Activated T-cell treated with anti-CD3 and anti-CD28 coated beads, Interleukin-2, amount 50 U/mL, for 4 hours (primary cell): ENCODE measurements at regions not wholly inside any gene's neighbourhood (a gene's known extent, or its start where the extent isn't known, plus 50 kb on each side); places are given as distances from the start of the nearest gene placed in this dataset.

Source experiments
- ATAC-seq, 2 donors: fragments of 200-7000 bp; cut with Tn5 transposase; one replicate each; pipeline ENCODE4 v1.10.0; 2021
- DNase-seq: peaks from one replicate; pipeline ENCODE4 v3.0.0-alpha.2; 2020
- H3K27me3 Mint-ChIP-seq: one replicate; pipeline ENCODE4 v1.8.0; 2021; ENCODE audit warnings: low read depth, mixed read lengths
- H3K36me3 Mint-ChIP-seq: one replicate; pipeline ENCODE4 v1.8.0; 2022; ENCODE audit warnings: mixed read lengths; ENCODE audit not compliant: insufficient read depth
- H3K4me1 Mint-ChIP-seq: one replicate; pipeline ENCODE4 v1.8.0; 2021; ENCODE audit warnings: low read depth, mixed read lengths
- H3K4me3 Mint-ChIP-seq: one replicate; pipeline ENCODE4 v1.8.0; 2021; ENCODE audit warnings: mild to moderate bottlenecking, moderate library complexity, mixed read lengths
- H3K9me3 Mint-ChIP-seq: one replicate; pipeline ENCODE4 v1.8.0; 2021; ENCODE audit warnings: mixed read lengths

DNA sequence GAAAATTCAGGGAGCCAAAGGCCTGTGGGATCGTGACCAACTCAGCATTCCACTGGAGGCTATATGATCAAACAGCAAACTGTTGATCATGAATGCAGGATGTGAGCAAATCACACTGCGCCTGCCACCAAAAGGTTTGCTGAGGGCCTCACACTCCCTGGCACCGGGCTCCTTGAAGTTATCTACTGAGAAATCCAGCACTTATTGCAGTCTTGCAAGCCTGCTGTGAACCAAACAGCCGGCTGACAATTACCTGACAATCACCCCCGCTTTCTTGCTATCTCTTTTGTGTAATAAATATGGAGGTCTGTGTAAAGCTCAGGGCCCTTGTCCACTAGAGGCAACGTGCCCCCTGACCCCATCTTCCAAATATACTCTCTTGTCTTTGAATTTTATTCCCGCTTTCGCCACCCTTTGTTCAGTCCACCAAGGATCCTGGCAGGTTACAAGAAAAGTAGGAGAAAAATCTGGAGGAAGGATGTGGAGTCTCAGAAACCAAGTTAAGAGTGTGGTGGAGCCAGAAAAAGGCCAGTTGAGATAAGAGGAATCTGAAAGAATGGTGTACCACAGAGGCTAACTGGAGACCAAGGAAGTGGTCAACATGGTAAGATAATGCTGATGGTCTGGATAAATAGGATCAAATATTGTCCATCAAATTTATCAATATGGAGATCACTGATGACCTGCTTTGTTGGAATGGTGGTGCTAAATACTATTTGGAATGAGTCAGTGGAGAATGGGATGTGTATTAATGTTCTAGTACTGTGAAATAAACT, 229.2 kb downstream of the ALX1 start:
- H3K4me1 Mint-ChIP-seq: no peaks in the 10 kb centered on the region
- H3K36me3 Mint-ChIP-seq: no peaks in the 10 kb centered on the region
- H3K27me3 Mint-ChIP-seq: no peaks in the 10 kb centered on the region
- no peak overlapping the region for H3K4me3 Mint-ChIP-seq
- ATAC-seq (no peak), DNase-seq (no peak)
- no peaks in the 10 kb centered on the region for H3K9me3 Mint-ChIP-seq

DNA sequence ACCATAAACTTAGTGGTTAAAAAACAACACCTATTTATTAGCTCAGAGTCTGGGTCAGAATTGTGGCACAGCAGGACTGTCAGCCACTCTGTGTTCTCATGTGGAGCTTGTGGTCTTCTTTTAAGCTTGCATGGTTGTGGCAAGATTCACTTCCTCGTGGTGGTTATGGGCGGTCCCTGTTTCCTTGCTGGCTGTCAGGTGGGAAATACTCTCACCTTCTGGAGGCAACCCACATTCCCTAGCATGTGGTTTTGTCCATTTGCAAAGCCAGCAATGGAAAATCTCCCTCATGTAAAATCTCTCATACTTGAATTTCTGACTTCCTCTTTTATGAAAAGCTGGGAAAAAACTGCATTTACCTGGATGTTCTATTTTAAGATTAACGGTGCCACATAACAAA, 229.8 kb downstream of the ALX1 start:
- Mint-ChIP-seq H3K27me3 (no peaks in the 10 kb centered on the region), H3K9me3 (no peaks in the 10 kb centered on the region), H3K4me1 (no peaks in the 10 kb centered on the region), H3K4me3 (no peak overlapping the region), H3K36me3 (no peaks in the 10 kb centered on the region)
- ATAC-seq (no peak), DNase-seq (no peak)

DNA sequence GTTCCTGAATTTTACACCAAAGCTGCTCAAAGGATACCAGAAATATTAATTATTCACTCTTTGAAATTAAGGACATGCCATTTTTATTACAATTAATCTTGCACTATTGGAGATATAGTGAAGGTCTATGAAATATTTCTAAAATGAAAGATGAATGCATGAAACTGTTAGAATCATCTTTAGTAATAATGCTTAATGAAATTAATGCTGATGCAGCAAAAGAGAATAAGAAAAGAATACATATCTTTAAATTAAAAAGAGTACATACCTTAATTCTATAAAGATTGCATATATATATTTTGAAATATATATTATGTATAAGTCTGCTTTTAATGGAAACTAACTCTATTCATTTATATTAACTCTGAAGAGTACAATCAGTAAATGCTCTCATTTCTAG, 236.0 kb downstream of the ALX1 start:
- Mint-ChIP-seq H3K4me3 (no peak overlapping the region), H3K36me3 (no peaks in the 10 kb centered on the region), H3K9me3 (no peaks in the 10 kb centered on the region)

DNA sequence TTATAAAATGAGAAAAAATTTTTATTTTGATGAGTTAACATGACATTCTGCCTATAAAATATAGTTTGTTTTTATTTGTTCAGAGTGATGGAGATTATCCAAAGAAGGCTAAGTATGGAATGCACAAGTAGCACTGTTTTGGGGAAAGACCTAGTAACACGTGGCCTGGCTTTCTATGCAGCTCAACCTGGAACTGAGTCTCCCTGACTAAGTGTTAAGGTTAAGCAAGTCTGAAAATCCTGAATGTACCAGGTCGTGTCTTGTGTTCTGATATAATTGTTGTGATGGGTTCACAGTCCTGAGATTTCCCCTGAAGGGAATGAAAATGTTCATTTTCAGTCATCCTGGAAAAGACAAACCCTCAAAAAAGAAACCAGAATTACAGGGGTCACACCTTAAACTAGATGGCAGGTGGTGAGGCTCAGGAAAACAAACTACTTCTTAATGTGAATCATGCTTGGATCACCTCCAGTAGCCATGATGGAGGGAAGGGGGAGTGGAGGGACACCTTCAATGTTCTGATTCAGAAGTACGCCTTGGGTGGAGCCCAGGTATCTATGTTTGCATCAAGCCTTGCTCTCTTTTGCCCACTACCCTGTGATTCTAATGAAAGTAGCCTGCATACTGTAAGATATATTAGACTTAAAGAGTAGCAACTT, 236.8 kb downstream of the ALX1 start:
- ATAC-seq (no peak), DNase-seq (no peak)
- H3K4me1 Mint-ChIP-seq: no peaks in the 10 kb centered on the region
- no peaks in the 10 kb centered on the region for H3K36me3 Mint-ChIP-seq
- H3K27me3 Mint-ChIP-seq: no peaks in the 10 kb centered on the region
- H3K4me3 Mint-ChIP-seq: no peak overlapping the region
- peaks cover 4% of the 10 kb centered on the region for H3K9me3 Mint-ChIP-seq

More for the DNA sequence above, 236.0 kb downstream of the ALX1 start:
- Mint-ChIP-seq H3K4me1 (no peaks in the 10 kb centered on the region), H3K27me3 (no peaks in the 10 kb centered on the region)
- no peak for DNase-seq
- no peak for ATAC-seq

DNA sequence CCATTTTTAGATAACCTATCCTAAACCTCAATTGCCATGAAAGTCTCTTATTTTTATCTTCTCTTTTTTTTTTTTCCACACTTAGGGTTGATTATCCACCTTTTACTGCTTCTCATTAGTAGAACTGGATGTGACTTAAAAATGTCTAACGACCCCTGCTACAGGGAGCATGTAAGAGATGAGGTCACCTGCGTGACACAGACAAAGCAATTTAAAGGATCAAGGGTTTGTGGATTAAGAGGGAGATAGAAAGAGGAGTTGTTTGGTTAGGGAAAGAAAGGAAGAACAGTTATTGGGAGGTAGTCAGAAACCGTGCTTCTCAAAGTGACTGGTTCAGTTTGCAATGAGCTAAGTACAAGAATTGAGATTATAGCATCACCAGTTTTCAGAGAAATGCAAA, 239.1 kb downstream of the ALX1 start:
- no peaks in the 10 kb centered on the region for H3K4me1 Mint-ChIP-seq
- no peaks in the 10 kb centered on the region for H3K27me3 Mint-ChIP-seq
- peaks cover 8% of the 10 kb centered on the region for H3K9me3 Mint-ChIP-seq
- H3K4me3 Mint-ChIP-seq: no peak overlapping the region
- no peak for ATAC-seq
- no peak for DNase-seq
- no peaks in the 10 kb centered on the region for H3K36me3 Mint-ChIP-seq

- Mint-ChIP-seq H3K27me3 (no peaks in the 10 kb centered on the region), H3K9me3 (peaks cover 16% of the 10 kb centered on the region), H3K4me1 (no peaks in the 10 kb centered on the region), H3K4me3 (no peak overlapping the region), H3K36me3 (no peaks in the 10 kb centered on the region)
- ATAC-seq (no peak), DNase-seq (no peak)
These were observed 243.2 kb downstream of the ALX1 start for GRCh38 chr12:85523197-85523596.

DNA sequence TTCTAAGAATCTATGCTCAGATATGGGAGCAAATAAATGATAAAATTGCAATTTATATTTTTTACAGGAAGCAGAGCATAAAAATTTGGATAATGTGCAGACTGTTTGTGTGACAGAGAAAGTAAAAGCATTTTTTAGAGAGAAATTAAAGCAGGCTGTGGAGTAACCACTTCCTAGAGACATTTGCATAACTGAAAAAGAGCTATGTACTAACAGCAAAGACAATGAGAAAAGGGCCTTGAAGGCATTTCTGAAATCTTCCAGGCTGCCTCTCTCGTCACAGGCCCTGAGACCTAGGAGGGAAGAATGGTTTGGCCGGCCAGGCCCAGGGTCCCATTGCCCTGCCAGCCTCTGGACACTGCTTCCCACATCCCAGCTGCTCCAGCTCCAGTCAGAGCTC, 247.2 kb downstream of the ALX1 start:
- no peak overlapping the region for H3K4me3 Mint-ChIP-seq
- no peaks in the 10 kb centered on the region for H3K27me3 Mint-ChIP-seq
- H3K4me1 Mint-ChIP-seq: no peaks in the 10 kb centered on the region
- ATAC-seq (no peak), DNase-seq (no peak)
- no peaks in the 10 kb centered on the region for H3K36me3 Mint-ChIP-seq
- peaks cover 8% of the 10 kb centered on the region for H3K9me3 Mint-ChIP-seq

DNA sequence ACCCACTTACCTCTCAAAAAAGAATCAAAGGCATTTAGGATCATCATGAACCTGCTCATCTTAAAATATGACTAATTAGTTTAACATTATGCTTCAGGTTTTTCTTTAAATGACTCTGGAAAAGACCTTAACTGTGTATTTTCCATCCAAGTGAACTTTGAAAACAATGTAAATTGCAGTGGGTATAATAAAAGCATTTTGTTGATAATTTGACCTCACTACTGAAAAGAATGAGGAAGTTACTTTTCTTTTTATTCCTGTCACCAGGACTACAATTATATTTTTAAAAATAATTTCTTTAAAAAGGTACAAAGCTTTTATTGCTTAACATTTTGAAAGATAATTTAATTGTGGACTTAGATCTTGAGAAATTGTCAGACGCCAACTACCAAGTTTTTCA, 249.9 kb downstream of the ALX1 start:
- no peaks in the 10 kb centered on the region for H3K4me1 Mint-ChIP-seq
- DNase-seq: no peak
- H3K4me3 Mint-ChIP-seq: no peak overlapping the region
- H3K36me3 Mint-ChIP-seq: no peaks in the 10 kb centered on the region
- no peak for ATAC-seq
- H3K9me3 Mint-ChIP-seq: peaks cover 9% of the 10 kb centered on the region
- no peaks in the 10 kb centered on the region for H3K27me3 Mint-ChIP-seq

GRCh38 chr12:85530456-85530855, 250.4 kb downstream of the ALX1 start:
- ATAC-seq (no peak), DNase-seq (no peak)
- Mint-ChIP-seq H3K27me3 (no peaks in the 10 kb centered on the region), H3K36me3 (no peaks in the 10 kb centered on the region), H3K4me1 (no peaks in the 10 kb centered on the region), H3K9me3 (peaks cover 4% of the 10 kb centered on the region), H3K4me3 (no peak overlapping the region)

- Mint-ChIP-seq H3K27me3 (no peaks in the 10 kb centered on the region), H3K36me3 (no peaks in the 10 kb centered on the region), H3K9me3 (peaks cover 4% of the 10 kb centered on the region), H3K4me1 (no peaks in the 10 kb centered on the region), H3K4me3 (no peak overlapping the region)
- DNase-seq (no peak), ATAC-seq (no peak)
These were observed 251.3 kb downstream of the ALX1 start for GRCh38 chr12:85531341-85531740.

DNA sequence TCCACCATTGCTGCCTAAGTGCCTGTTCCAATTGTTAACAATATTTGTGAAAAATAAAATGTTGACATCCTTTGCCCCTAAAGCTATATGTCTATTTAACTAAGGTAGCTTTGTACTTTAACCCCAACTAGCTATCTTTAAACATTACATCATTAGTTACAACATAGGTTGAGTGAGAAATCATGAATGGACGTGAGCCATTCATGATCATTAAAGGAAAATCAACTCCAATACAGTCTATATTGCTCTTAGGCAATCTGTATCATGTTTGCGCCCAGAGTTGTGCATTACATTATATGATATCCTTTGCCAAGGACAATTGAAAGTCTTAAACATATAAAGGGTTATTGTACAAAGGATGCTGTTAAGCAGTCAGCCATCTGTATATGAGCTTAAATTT, 269.6 kb downstream of the ALX1 start:
- H3K9me3 Mint-ChIP-seq: no peaks in the 10 kb centered on the region
- H3K4me3 Mint-ChIP-seq: no peak overlapping the region
- no peaks in the 10 kb centered on the region for H3K4me1 Mint-ChIP-seq
- no peaks in the 10 kb centered on the region for H3K36me3 Mint-ChIP-seq
- ATAC-seq: no peak
- DNase-seq: no peak
- H3K27me3 Mint-ChIP-seq: no peaks in the 10 kb centered on the region

GRCh38 chr12:85550924-85551323, 270.9 kb downstream of the ALX1 start:
- Mint-ChIP-seq H3K4me1 (no peaks in the 10 kb centered on the region), H3K9me3 (no peaks in the 10 kb centered on the region), H3K27me3 (no peaks in the 10 kb centered on the region)

DNA sequence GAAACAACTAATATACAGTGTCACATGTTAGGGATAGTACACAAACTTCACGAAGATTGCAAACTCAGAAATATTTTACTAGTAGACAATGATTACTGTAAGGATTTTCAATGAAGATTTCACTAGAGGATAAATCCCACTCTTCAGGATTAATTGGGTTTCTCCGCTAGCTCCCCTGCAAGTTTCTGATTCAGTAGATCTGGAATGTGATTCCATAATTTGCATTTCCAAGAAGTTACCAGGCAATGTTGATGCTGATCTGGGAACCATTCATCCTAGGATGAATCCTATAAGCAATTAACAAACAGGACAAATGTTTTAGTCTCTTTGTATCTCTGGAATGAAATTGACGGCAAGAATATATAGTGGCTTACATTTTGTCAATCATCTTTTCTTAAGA, 272.4 kb downstream of the ALX1 start:
- no peak for ATAC-seq
- H3K4me1 Mint-ChIP-seq: no peaks in the 10 kb centered on the region
- H3K9me3 Mint-ChIP-seq: no peaks in the 10 kb centered on the region
- H3K4me3 Mint-ChIP-seq: no peak overlapping the region
- H3K27me3 Mint-ChIP-seq: no peaks in the 10 kb centered on the region
- H3K36me3 Mint-ChIP-seq: no peaks in the 10 kb centered on the region
- no peak for DNase-seq

More at GRCh38 chr12:85550924-85551323, 270.9 kb downstream of the ALX1 start:
- no peak for DNase-seq
- ATAC-seq: no peak
- Mint-ChIP-seq H3K36me3 (no peaks in the 10 kb centered on the region), H3K4me3 (no peak overlapping the region)

- Mint-ChIP-seq H3K9me3 (no peaks in the 10 kb centered on the region), H3K36me3 (no peaks in the 10 kb centered on the region), H3K27me3 (no peaks in the 10 kb centered on the region), H3K4me3 (no peak overlapping the region), H3K4me1 (no peaks in the 10 kb centered on the region)
- DNase-seq: no peak
- no peak for ATAC-seq
These were observed 277.8 kb downstream of the ALX1 start for GRCh38 chr12:85557850-85558249.

DNA sequence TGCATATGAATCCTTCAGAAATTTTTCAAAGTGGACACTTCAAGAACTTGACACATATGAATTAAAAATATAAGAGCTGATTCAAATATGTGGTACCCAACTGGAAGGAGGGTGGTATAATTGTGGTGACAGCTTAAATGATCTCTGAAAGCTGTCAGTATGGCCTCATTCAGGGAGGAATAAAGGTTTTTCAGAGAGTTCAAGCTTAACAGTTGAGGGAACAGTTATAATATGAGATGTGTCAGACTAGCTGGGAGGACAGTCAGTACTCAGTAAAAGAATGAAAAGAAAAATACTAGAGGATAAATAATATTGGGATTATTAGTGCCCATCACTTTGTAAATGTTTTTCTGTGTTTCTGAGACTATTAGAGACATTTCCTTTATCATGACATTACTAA, 277.5 kb downstream of the RASSF9 start:
- no peaks in the 10 kb centered on the region for H3K27me3 Mint-ChIP-seq
- H3K4me3 Mint-ChIP-seq: no peak overlapping the region
- no peak for DNase-seq
- no peak for ATAC-seq
- no peaks in the 10 kb centered on the region for H3K9me3 Mint-ChIP-seq
- no peaks in the 10 kb centered on the region for H3K36me3 Mint-ChIP-seq
- H3K4me1 Mint-ChIP-seq: no peaks in the 10 kb centered on the region
